Caco-2 (cell line): ENCODE measurements at regions not wholly inside any gene's neighbourhood (a gene's known extent, or its start where the extent isn't known, plus 50 kb on each side); places are given as distances from the start of the nearest gene placed in this dataset.

Experiments
- BruUV-seq: library from RNA; stranded (reverse); fragments of 400-500 nt; replicated peaks from 2 replicates; lab custom pipeline; 2021; lab: Mats Ljungman, UMichigan
- CTCF ChIA-PET: fragments of 300-600 bp; sonication (Branson Sonifier 250); formaldehyde crosslinking; loops from one replicate; lab custom pipeline; 2022; ENCODE audit warnings: antibody characterized with exemption; lab: Charles Lee
- POLR2A ChIA-PET: fragments of 300-600 bp; sonication (Branson Sonifier 250); formaldehyde crosslinking; loops from one replicate; lab custom pipeline; 2022; ENCODE audit warnings: antibody characterized with exemption; lab: Charles Lee
- DNase-seq, 2 experiments: peaks; one replicate each; pipeline versions ENCODE4 v3.0.0 to v3.0.0-alpha.2; 2020 to 2022
- H3K27me3 ChIP-seq: replicated peaks from 2 replicates; pipeline ENCODE4 v1.6.0; 2011; ENCODE audit warnings: low read length; ENCODE audit not compliant: control insufficient read depth, insufficient read depth
- H3K36me3 ChIP-seq: 2 replicates; pipeline ENCODE4 v1.5.1; 2011; ENCODE audit warnings: low read length; ENCODE audit not compliant: control insufficient read depth, insufficient read depth
- H3K4me1 ChIP-seq: fragments of 250-450 bp; sonication (Bioruptor Pico); 2 replicates; pipeline ENCODE4 v1.5.1; 2020; ENCODE audit warnings: mild to moderate bottlenecking
- H3K4me3 ChIP-seq: 2 replicates; pipeline ENCODE4 v1.5.1; 2011; ENCODE audit warnings: low read depth, mild to moderate bottlenecking, control low read depth, low read length
- H3K9me3 ChIP-seq: fragments of 250-450 bp; sonication (Bioruptor Pico); 2 replicates; pipeline ENCODE4 v1.5.1; 2020; ENCODE audit warnings: mild to moderate bottlenecking, moderate library complexity
- H3K27ac Mint-ChIP-seq: one replicate; pipeline ENCODE4 v1.8.0; 2022; ENCODE audit warnings: mixed read lengths; ENCODE audit not compliant: unreplicated experiment
- H3K27me3 Mint-ChIP-seq: one replicate; pipeline ENCODE4 v1.8.0; 2022; ENCODE audit warnings: mixed read lengths; ENCODE audit not compliant: insufficient read depth, unreplicated experiment
- H3K36me3 Mint-ChIP-seq: one replicate; pipeline ENCODE4 v1.8.0; 2022; ENCODE audit warnings: mild to moderate bottlenecking, mixed read lengths; ENCODE audit not compliant: insufficient read depth, unreplicated experiment
- H3K4me1 Mint-ChIP-seq: one replicate; pipeline ENCODE4 v1.8.0; 2022; ENCODE audit warnings: low read depth, mixed read lengths; ENCODE audit not compliant: unreplicated experiment
- H3K4me3 Mint-ChIP-seq: one replicate; pipeline ENCODE4 v1.8.0; 2022; ENCODE audit warnings: mild to moderate bottlenecking, moderate library complexity, mixed read lengths; ENCODE audit not compliant: unreplicated experiment
- H3K9me3 Mint-ChIP-seq: one replicate; pipeline ENCODE4 v1.8.0; 2022; ENCODE audit warnings: mixed read lengths; ENCODE audit not compliant: unreplicated experiment
- intact Hi-C: fragments of 100-400 bp; cut with micrococcal nuclease; formaldehyde crosslinking; loops from one replicate; pipeline ENCODE4 v1.10.0; 2022; ENCODE audit not compliant: unreplicated experiment
- TF ChIP-seq, protein P1 (sequence below), 2 experiments: fragments of 200-600 bp in 1 of 2; IDR thresholded peaks; 1 replicate in 1 of 2; 2 replicates in 1 of 2; pipeline versions ENCODE4 v1.5.1 to v1.8.0; 2011 to 2022; ENCODE audit warnings: antibody characterized with exemption in 1 of 2, control low read depth in 1 of 2, inconsistent platforms in 1 of 2, low read depth in 1 of 2, low read length in 1 of 2, mild to moderate bottlenecking in 1 of 2, moderate library complexity in 1 of 2; ENCODE audit not compliant: insufficient read depth in 1 of 2, severe bottlenecking in 1 of 2, unreplicated experiment in 1 of 2

DNA sequence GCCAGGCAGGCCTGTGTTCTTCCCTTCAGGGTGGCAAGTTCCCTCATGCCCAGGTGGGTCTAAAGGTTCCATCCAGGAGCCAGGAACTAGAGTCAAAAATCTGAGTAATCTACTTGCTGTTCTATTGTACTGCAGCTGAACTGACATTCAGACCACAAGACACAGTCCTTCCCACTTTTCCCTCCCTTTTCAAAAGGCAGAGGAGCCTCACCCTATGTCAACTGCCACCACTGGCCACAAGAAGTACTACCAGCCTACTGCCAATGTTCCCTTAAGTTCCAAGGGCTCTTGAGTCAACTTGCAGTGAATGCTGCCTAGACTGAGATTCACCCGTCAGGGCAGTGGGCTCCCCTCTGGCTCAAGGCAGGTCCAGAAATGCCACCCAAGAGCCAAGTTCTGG is 133.5 kb downstream of the FAM47B start:
- no peaks in the 10 kb centered on the region for H3K27me3 Mint-ChIP-seq

DNA sequence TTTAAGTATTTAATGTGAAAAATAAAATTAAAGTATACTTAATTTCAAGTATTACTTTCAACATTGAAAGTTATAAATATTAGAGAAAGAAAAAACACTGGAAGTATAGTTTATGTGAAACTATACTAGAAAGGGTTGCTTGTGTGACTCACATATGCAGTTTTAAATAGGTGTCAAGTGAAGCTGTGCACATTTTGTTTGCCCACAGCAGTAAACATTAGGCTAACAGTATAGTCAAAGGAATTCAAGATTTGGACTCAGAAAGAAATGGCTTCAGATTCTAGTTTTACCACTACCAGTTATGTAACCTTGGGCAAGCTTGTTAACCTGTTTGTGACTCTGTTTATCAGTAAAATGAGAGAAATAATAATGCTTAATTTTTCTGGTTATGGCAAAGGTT is 148.2 kb downstream of the FAM47B start:
- Histone ChIP-seq H3K4me3 (no peak overlapping the region), H3K9me3 (no peaks in the 10 kb centered on the region), H3K4me1 (no peaks in the 10 kb centered on the region), H3K27me3 (no peaks in the 10 kb centered on the region), H3K36me3 (no peaks in the 10 kb centered on the region)
- H3K27ac Mint-ChIP-seq: no peak overlapping the region
- H3K4me1 Mint-ChIP-seq: no peaks in the 10 kb centered on the region
- POLR2A ChIA-PET: no interaction called here
- BruUV-seq: no TSS peak
- H3K36me3 Mint-ChIP-seq: no peaks in the 10 kb centered on the region
- H3K27me3 Mint-ChIP-seq: no peaks in the 10 kb centered on the region
- no peak overlapping the region for H3K4me3 Mint-ChIP-seq
- CTCF ChIA-PET: no interaction called here
- H3K9me3 Mint-ChIP-seq: no peaks in the 10 kb centered on the region
- intact Hi-C loops: no loop called here
- TF ChIP-seq, protein P1, sequence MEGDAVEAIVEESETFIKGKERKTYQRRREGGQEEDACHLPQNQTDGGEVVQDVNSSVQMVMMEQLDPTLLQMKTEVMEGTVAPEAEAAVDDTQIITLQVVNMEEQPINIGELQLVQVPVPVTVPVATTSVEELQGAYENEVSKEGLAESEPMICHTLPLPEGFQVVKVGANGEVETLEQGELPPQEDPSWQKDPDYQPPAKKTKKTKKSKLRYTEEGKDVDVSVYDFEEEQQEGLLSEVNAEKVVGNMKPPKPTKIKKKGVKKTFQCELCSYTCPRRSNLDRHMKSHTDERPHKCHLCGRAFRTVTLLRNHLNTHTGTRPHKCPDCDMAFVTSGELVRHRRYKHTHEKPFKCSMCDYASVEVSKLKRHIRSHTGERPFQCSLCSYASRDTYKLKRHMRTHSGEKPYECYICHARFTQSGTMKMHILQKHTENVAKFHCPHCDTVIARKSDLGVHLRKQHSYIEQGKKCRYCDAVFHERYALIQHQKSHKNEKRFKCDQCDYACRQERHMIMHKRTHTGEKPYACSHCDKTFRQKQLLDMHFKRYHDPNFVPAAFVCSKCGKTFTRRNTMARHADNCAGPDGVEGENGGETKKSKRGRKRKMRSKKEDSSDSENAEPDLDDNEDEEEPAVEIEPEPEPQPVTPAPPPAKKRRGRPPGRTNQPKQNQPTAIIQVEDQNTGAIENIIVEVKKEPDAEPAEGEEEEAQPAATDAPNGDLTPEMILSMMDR (IDR thresholded peaks at IDR 0.05; ENCODE audit: insufficient read depth in 1 of 2, low read depth in 1 of 2, low read length in 1 of 2, severe bottlenecking in 1 of 2, unreplicated experiment in 1 of 2): no peak
- no peak for DNase-seq

More for the DNA sequence above, 133.5 kb downstream of the FAM47B start:
- Histone ChIP-seq H3K4me3 (no peak overlapping the region), H3K9me3 (no peaks in the 10 kb centered on the region), H3K36me3 (no peaks in the 10 kb centered on the region), H3K27me3 (no peaks in the 10 kb centered on the region), H3K4me1 (no peaks in the 10 kb centered on the region)
- ChIA-PET POLR2A (no interaction called here), CTCF (no interaction called here)
- no TSS peak for BruUV-seq
- H3K27ac Mint-ChIP-seq: no peak overlapping the region
- no peaks in the 10 kb centered on the region for H3K9me3 Mint-ChIP-seq
- H3K36me3 Mint-ChIP-seq: no peaks in the 10 kb centered on the region
- H3K4me3 Mint-ChIP-seq: no peak overlapping the region
- no peaks in the 10 kb centered on the region for H3K4me1 Mint-ChIP-seq
- intact Hi-C loops: no loop called here
- TF ChIP-seq, protein P1 (IDR thresholded peaks at IDR 0.05; ENCODE audit: insufficient read depth in 1 of 2, low read depth in 1 of 2, low read length in 1 of 2, severe bottlenecking in 1 of 2, unreplicated experiment in 1 of 2): no peak
- DNase-seq: peak in 1 of 2 experiments; percentile 0

DNA sequence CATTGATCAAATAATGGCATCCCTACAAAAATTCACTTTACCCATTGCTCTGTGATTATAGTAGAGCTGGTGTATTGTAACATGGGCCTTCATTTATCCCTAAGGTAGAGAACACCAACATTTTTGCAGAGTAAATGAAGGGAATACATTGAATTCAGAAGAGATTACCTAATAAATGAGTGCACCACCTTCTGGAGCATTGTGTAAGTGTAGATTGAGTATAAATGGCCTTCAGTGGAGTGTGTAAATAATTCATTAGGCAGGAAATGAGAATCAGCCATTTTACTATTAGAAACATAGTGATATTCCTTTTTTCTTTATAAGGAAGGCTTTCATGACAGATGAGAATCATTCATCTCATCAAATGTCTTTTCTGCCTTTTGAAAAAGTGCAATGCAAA is 155.8 kb downstream of the FAM47B start:
- TF ChIP-seq, protein P1 (IDR thresholded peaks at IDR 0.05; ENCODE audit: insufficient read depth in 1 of 2, low read depth in 1 of 2, low read length in 1 of 2, severe bottlenecking in 1 of 2, unreplicated experiment in 1 of 2): no peak
- H3K27me3 Mint-ChIP-seq: no peaks in the 10 kb centered on the region
- BruUV-seq: no TSS peak

More for the DNA sequence above, 155.8 kb downstream of the FAM47B start:
- DNase-seq: no peak
- Histone ChIP-seq H3K27me3 (no peaks in the 10 kb centered on the region), H3K9me3 (no peaks in the 10 kb centered on the region), H3K36me3 (no peaks in the 10 kb centered on the region), H3K4me3 (no peak overlapping the region), H3K4me1 (no peaks in the 10 kb centered on the region)
- POLR2A ChIA-PET: no interaction called here
- Mint-ChIP-seq H3K4me1 (no peaks in the 10 kb centered on the region), H3K4me3 (no peak overlapping the region), H3K36me3 (no peaks in the 10 kb centered on the region), H3K9me3 (no peaks in the 10 kb centered on the region), H3K27ac (no peak overlapping the region)
- intact Hi-C loops: loop anchor here (1.0 kb wide), 1 partner anchor 179 kb away; no protein-coding TSS in a partner anchor
- CTCF ChIA-PET: no interaction called here
